ELF-1 (cell line): ENCODE measurements at regions not wholly inside any gene's neighbourhood (a gene's known extent, or its start where the extent isn't known, plus 50 kb on each side); places are given as distances from the start of the nearest gene placed in this dataset.

ENCODE experiments used
- DNase-seq: peaks from one replicate; pipeline ENCODE4 v3.0.0-alpha.2; 2016; ENCODE audit warnings: low read depth, low spot score

DNA sequence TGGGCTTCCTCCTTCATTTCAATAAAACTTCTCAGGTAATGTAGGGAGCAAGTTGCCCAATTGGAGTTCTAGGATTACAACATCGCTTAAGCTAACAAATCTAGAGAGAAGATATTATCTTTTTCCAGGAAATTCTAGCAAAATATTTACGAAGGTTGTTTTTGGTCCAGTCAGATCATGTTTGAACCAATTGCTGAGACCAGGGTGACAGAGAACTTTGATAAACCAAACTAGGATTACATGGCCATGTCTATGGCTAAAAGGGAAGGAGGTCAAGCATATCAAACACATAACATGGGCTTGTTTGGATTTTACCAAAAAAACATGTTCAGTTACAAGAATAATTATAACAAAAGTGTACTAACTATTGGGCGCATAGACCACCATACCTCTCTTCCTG, 442.4 kb upstream of the SGCG start:
- DNase-seq: no peak

DNA sequence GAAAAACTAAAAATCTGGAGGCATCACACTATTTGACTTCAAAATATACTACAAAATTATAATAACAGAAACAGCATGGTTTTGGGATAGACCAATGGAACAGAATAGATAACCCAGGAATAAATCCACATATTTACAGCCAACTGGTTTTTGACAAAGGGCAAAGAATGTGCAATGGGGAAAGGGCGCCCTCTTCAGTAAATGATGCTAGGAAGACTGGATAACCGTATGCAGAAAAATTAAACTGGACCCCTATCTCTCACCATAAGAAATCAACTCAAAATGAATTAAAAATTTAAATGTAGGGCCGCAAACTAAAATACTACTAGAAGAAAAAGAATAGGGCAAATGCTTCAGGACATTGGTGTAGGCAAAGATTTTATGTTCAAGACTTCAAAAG, 440.5 kb upstream of the SGCG start:
- peak; percentile 10 for DNase-seq

DNA sequence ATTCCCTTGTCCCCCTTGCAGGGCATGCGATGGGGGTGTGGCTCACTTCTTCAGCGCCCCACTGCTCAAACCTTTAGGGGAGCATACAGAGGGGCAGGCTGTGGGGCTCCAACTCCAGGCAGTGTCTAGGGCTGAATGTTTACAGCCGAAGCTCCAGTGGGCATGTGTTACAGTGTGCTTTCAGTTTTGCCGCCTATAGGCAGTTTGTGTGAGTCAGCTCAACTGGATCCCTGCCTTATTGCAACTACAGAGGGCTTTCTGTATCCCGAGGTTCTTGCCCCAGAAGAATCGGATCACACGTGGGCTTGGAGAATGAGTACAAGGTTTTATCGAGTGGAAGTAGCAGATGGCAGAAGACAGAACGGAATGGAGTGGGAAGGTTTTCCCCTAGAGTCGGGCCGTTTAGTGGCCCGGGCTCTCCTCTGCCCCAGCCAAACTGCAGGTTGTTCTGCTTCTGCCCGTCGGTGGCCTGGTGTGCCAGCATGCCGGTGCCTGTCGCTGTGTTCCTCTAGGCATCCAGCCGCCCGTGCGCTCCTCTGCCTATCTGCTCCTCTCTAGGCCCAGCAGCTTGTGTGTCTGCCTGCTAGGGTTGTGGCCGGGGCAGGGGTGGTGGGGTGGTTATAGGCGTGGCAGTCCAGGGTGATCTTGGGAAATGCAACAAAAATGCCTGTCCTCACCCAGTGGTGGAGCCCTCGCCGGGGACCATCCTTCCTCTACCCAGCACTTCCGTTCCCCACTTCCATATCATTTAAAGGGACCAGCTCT, 435.9 kb upstream of the SGCG start:
- DNase-seq: no peak

DNA sequence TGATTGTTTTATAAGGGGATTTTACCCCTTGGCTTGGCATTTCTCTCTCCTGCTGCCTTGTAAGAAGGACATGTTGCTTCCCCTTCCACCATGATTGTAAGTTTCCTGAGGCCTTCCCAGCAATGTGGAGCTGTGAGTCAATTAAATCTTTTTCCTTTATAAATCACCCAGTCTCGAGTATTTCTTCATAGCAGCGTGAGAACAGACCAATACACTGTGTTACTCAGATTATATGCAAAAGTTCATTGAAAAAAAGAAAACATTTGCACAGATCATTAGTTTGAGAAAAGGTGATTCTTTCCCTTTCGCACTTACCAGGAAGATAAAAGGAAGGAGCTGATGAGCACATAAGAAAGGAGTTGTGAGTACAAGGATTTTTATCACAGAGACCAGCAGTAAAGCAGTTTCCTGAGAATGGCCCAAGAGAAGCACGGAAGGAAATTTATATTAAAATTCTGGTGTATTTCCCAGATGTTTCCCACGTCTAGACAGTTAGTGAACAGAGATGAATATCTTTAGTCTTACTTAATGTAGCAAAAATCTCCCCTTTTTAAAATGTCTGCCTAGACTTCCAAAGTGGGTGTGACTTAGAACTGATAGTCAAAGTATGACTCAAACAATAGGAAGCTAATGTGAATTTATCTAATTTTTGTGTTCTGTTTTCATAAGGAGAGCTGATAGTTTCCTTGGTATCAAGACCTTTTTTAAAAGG, 431.8 kb upstream of the SGCG start:
- DNase-seq: no peak

DNA sequence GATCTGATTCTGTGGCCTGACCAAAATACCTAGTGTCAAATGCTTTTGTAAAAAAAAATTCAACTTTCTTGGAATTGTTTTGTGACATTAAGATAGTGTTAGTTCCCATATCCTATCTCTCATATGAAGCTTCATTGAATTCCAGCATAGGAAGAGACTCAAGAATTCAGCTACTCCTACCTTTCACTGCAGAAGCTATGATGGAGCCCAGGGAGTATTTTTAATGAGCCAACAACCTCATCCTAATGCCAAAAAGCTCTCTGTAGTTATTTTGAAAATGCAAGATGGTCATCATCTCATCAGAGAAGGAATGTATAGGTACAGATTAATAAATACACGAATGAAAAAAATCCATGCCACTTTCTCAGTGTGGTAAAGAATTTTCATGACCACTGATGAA, 431.2 kb upstream of the SGCG start:
- no peak for DNase-seq

DNA sequence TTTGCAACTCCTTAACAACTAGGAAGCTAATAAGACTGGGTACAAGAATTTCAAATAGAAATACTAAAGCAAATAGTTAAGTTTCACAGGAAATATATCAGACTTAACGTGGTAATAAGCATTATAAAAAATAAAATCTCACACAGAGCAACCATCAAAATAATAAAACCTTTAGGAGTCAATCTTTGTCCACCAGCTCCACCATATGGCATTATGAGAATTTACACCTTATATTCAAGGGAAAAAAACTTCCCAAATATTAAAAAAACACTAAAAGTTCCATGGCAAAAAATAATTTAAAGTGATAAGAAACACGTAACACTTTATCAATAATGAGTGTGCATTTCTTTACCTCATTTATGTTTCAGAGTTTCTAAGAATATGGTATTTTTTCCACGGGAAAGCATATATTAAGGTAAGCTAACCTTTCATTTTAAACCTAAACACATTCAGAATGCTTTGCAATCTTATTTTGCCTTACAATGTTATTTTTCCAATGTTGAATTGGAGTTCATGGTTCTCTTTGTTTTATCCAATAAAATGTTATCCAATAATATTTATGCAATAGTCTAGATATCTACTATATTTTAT, 423.2 kb upstream of the SGCG start:
- DNase-seq: no peak

DNA sequence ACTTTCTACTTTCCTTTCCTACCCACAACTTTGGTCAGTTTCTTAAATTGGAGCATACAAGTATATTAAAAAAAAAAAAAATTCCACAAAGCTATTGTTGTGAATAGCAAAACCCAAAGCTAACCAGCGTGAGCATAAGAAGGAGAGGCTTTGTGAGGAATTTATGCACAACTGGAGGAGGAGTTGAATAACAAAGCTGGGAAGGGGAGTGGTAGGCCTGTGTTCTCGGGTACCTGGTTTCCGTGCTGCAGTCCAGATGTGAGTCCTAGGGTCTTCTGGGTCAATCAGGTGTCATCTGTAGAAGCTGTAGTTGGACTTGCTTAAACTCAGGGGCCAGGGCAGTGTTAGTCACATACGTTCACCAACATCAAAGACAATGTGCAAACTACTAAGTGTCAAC, 422.5 kb upstream of the SGCG start:
- peak; percentile 7 for DNase-seq

DNA sequence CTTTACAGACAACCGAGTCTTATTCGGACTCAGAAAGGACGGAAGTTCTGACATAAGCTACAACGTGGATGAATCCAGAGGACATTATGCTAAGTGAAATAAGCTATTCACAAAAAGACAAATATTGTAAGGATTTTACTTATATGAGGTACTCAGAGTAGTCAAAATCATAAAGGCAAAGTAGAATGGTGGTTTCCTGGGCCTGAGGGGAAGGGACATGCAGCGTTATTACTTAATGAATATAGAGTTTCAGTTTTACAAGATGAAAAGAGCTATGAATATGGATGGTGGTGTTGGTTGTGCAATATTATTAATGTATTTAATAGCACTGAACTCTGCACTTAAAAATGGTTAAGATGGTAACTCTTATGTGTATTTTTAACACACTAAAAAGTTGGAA, 419.1 kb upstream of the SGCG start:
- DNase-seq: no peak

DNA sequence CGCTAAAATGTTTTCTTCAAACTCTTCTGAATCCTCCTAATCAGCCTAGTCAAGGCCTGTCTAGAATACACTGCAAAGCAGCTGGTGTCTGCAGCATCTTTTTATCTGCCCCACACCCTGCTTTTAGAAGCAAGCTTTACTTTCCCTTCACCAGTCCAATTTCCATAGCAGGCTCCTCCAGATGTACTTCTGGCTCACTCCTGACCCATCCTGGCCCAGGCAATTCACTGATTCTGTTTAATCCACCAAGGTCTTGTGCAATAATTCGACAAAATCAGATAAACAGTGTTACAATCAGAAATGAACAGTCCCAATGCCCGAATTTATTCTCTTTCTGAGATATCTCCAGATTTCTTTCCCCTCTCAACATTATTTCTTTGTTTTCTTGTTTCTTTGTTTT, 415.2 kb upstream of the SGCG start:
- DNase-seq: no peak

DNA sequence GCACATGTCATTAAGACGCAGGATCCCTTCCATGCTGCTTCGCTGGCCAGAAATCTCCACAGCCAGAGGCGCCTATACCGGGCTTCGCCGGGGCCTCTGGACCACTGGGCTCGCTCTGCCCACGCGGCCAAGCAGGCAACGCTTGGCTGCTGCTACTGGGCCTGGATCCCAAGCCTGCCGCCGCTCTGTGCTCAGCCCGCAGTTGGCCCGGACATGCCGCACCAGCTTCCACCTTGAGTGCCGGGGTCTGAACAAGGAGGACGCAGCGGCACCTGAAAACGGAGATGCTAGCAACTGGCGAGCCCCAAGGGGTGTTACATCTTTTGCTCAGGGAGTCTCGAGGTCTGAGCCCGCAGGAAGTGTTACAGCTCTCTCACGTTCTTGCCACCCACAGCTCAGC, 409.9 kb upstream of the SGCG start:
- no peak for DNase-seq

DNA sequence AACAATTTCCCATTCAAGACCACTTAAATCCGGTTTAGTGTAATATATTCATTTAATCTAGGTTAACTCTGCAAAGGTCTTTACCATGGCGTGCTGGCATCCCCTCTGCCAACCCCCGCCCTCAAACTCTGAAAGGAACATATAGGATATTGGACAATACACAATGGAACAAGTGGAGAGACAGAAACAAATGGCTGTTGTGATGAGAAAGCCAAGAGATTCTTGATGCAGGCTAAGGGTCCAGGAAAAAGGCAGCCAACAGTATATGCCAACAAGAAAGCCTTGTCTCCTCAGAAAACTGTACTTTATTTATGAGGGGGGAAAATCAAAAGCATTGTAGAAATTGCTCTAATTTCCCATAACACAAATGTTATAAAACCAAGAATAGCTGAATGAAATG, 407.3 kb upstream of the SGCG start:
- no peak for DNase-seq

DNA sequence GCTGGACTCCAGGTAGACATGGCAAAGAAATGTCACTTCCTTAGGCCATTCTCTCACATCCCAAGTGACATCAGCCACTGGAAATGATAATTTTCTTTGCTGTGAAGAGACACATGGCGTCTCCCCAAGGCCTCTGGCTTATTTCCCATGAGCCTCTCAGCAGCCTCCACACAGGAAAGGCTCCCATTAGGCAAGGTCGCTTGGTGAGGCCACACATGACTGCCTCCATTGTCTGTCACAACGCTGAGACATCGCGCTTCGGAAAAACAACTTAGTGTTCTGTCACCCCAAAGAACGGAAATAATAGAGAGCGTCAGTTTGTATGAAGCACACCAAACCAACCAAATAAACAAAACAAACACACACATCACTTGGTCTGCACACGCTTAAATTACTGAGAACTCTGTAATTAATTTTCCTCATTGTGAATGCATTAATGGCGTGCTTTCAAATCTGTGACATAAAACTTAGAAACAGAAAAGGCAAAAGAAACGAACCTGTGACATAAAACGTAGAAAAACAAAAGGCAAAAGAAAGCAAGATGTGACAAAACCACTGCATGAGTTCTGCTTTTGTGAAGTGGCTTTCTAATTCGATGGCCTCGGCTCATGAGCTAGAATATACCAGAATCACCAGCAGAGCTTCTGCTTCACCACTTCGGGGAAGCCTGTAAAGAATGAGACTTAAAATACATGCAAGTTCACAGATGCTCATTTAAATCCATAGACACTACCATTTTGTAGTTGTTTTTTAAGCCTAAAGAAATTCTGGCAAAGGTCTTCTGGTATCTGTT, 404.2 kb upstream of the SGCG start:
- DNase-seq: no peak

DNA sequence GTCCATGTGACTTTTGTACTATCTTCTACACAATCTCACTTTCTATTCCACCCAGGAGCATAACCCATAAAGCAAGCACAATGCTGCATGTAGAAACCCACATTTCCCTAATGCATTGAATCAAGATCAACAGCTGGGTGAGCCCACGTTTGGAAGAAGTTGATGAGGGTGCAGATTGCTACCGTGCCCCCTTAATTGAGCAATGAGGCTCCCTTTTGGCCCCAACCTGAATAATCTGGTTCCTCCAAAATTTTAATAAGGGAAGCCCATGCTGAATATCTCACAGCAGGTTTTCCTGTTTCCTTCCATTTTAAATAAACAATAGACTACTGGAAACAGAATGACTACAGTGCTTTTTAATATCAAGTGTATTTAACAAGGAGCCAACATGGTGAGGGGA, 403.6 kb upstream of the SGCG start:
- no peak for DNase-seq

DNA sequence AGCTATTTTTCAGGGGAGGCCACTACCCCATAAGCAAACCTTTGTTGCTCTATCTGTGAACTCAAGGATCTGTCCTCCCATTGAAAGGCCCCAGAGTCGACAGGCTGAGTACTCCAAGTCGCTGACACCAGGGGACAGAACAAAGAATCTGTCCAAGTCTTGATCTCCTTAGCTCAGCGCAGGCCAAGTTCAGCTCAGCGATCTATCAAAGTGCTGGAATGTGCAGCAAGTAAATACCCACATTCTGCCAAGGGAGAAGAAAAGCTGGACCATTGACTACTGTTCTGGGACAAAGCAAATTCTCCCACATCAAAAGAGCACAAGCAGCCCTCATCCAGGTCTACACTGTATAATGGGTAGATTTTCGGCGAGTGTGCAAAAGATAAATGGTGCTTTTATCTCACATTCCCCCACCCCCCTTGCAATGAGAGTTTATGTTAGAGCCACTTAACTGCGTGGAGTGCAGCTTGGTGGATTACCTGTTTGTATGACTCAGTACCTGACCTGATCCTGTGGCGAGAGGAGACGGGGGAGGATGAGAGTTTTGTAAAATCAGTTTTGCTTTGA, 391.7 kb upstream of the SGCG start:
- no peak for DNase-seq

DNA sequence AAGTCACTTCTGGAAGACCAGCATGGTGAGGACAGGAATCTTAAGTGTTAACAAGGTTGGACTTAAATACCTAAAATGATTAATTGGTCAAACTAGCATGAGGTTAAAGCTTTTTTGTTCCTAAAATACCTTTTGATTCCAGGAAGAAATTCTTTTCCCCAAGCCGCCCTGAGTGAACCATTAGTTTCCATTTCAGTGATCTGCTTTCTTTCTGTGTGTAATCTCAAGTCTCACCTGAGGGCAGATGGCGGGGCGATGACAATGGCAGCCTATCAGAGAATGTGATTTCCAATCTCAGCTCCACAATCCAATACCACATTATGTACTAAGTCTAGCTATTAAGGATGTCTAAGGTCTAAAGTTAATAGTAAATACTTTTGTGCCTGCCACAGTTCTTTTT, 390.9 kb upstream of the SGCG start:
- peak; percentile 19 for DNase-seq

DNA sequence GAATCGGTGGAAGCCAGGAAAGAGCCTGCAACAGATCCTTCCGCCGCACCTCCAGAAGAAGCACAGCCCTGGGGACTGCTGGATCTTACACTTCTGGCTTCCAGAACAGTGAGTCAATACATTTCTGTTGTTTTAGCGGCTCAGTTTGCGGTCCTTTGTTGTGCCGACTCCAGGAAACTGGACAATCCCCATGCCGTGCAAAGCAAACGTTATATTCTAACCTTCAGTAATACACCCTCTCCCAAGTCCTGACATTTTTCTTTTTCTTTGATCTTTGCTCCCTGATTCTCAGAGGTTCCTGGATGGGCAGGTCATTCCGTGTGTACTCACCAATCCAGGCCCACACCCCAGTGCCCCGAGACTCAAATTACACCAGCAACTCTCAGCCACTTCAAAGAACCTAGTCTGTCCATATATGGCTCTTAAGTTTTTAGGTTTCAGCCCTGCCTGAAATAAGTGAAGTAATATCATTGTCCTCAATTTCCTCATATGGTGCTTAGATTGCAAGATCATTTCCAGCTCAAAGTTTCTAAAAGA, 387.1 kb upstream of the SGCG start:
- DNase-seq: peak; percentile 53

DNA sequence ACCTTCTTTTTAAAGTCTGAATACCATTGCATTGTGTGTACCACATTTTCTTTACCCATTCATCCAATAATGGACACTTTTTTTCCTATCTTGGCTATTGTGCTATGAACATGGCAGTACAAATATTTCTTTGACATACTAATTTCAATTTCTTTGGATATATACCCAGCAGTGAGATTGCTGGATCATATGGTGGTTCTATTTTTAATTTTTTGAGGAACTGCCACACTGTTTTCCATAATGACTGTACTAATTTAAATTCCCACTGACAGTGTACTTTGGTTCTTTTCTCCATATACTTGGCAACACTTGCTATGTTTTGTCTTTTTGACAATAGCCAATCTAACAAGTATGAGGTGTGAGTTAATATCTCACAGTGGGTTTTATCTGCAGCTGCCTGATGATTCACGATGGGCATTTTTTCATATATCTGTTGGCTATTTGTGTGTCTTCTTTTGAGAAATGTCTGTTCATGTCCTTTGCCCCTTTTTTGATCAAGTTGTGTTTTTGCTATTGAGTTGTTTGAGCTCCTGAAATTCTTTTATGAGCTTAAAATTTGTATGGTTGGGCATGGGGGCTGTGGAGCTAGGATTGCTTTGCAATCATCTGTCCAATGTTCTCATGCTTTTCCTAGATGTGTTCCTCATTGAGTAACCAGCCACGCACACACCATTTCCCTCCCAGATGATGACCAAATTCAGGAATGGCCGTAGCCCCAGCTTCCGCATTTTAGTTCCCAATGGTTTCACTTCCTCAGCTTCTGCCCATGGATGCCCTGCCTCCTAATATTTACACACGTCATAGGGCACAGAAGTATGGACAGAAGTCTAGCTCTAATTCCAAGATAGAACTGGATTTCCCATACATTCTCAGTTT, 380.0 kb upstream of the SGCG start:
- no peak for DNase-seq

DNA sequence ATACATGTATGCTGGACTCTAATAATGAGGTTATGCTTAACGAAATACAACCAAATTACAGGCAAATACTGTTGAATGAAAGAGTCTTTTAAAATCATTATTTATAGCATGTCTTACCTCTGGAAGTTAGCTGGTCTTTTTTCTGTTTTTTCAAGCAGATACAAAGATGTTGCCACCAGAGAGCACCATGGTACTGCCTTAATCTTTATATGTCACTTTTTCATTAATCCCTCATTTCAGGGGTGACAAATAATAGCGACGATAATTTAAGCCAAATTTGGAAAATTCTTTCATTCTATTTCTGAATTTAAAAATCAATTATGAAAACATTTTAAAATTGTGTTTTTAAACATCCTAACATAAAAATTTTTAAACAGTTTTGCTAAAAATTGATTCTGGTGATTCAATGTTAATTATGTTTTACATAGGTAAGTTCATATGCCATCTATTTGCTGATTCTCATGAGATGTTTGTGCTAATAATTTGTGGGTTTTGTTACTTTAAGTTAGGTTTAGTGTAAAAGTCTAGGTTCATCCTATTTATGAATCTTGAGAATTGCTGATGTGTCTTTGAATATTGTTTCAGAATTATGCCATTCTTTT, 379.3 kb upstream of the SGCG start:
- DNase-seq: no peak

DNA sequence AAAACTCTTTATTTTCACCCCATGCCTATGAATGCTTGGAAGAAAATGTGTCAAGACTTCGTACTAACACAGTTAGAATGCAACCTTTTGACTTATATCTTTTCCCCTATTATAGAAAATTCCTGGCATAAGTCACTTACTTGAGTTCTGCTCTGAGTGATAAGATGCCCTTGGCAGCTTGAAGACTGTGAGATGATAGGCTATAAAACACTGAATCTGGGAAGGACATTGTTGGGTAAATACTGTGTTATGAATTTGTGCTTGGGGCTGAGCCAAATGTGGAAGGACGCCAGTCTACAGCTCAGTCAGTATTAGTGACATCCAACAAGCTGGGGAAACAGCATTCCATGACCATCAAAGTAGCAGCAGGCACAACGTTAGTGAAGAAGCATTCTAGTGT, 368.0 kb upstream of the SGCG start:
- no peak for DNase-seq
